ENCODE measurements at regions not wholly inside any gene's neighbourhood (a gene's known extent, or its start where the extent isn't known, plus 50 kb on each side); places are given as distances from the start of the nearest gene placed in this dataset.

- peaks cover 2% of the 10 kb centered on the region for H3K27me3 Mint-ChIP-seq (ENCODE audit: insufficient read depth, low read depth, poor library complexity)
- ATAC-seq, result no peak
- no peaks in the 10 kb centered on the region; the same call in 1 of the 2 replicates for H3K4me1 ChIP-seq (ENCODE audit: insufficient read depth)
- no peak overlapping the region for H3K4me3 Mint-ChIP-seq
- no peak overlapping the region for H3K4me3 ChIP-seq
- no peaks in the 10 kb centered on the region; the same call in 2 of the 3 replicates for H3K9me3 Mint-ChIP-seq
- no peaks in the 10 kb centered on the region for H3K27me3 ChIP-seq (ENCODE audit: insufficient read depth)
- H3K9me2 ChIP-seq (ENCODE audit: insufficient read depth), result 0 out of 2 replicates have a peak, but pooled peaks cover 9% of the 10 kb centered on the region
- H2AFZ ChIP-seq, result no peak overlapping the region
- no peaks in the 10 kb centered on the region for H3K36me3 ChIP-seq (ENCODE audit: insufficient read depth)
- no peaks in the 10 kb centered on the region for H3K79me2 ChIP-seq (replicated peaks; ENCODE audit: insufficient read depth)
- no peaks in the 10 kb centered on the region for H3K36me3 Mint-ChIP-seq (ENCODE audit: low read depth)
- no peak overlapping the region for H3K27ac Mint-ChIP-seq
- TF ChIP-seq EZH2 (IDR thresholded peaks at IDR 0.05; ENCODE audit: low read depth, unreplicated experiment), result no peak
- TF ChIP-seq REST (IDR thresholded peaks at IDR 0.05; ENCODE audit: unreplicated experiment), result no peak
- no peak for TF ChIP-seq CTCF (conservative IDR thresholded peaks at IDR 0.05; ENCODE audit: low read depth in 2 of 2)
- no peak for TF ChIP-seq CREB1 (CRISPR knock-in tag; IDR thresholded peaks at IDR 0.05; ENCODE audit: low read depth)
- TF ChIP-seq ETS1 (IDR thresholded peaks at IDR 0.05), result no peak
- TF ChIP-seq STAT1 (IDR thresholded peaks at IDR 0.05; ENCODE audit: unreplicated experiment), result no peak
- no peak for TF ChIP-seq POLR2AphosphoS5 (IDR thresholded peaks at IDR 0.05; ENCODE audit: low read depth)
- TF ChIP-seq ZNF462 (CRISPR knock-in tag; IDR thresholded peaks at IDR 0.05), result no peak
- no peak for TF ChIP-seq ZNF331 (CRISPR knock-in tag; IDR thresholded peaks at IDR 0.05; ENCODE audit: low read depth)
- TF ChIP-seq EZH2phosphoT487 (IDR thresholded peaks at IDR 0.05; ENCODE audit: unreplicated experiment), result no peak
- TF ChIP-seq NANOG (IDR thresholded peaks at IDR 0.05; ENCODE audit: borderline replicate concordance), result no peak
- no peak for TF ChIP-seq JUNB (IDR thresholded peaks at IDR 0.05; ENCODE audit: unreplicated experiment)
- no peaks in the 10 kb centered on the region for H3F3A ChIP-seq (replicated peaks; ENCODE audit: low read depth)
- no peak overlapping the region for H3K4me2 ChIP-seq
- peaks cover 8% of the 10 kb centered on the region; the same call in 2 of the 3 replicates for H3K4me1 Mint-ChIP-seq
- H3K27ac ChIP-seq (ENCODE audit: low read depth), result no peak overlapping the region
- no peak for DNase-seq (ENCODE audit: low spot score)
- H4K20me1 ChIP-seq (replicated peaks; ENCODE audit: insufficient read depth), result no peaks in the 10 kb centered on the region
These were observed 97.3 kb upstream of the RTL1 start for GRCh38 chr14:101000711-101001250.
